HL-60/S4 (cell line): ENCODE measurements at regions not wholly inside any gene's neighbourhood (a gene's known extent, or its start where the extent isn't known, plus 50 kb on each side); places are given as distances from the start of the nearest gene placed in this dataset.

Source experiments
- in situ Hi-C: fragments of 300-500 bp; cut with MboI; formaldehyde crosslinking; loops from 2 replicates; pipeline ENCODE4 v1.14.3; 2022; ENCODE audit warnings: low sequenced_read_pairs

- in situ Hi-C loops = no loop called here
Measured at GRCh38 chr21:16605597-16605996, 875.8 kb downstream of the USP25 start.

DNA sequence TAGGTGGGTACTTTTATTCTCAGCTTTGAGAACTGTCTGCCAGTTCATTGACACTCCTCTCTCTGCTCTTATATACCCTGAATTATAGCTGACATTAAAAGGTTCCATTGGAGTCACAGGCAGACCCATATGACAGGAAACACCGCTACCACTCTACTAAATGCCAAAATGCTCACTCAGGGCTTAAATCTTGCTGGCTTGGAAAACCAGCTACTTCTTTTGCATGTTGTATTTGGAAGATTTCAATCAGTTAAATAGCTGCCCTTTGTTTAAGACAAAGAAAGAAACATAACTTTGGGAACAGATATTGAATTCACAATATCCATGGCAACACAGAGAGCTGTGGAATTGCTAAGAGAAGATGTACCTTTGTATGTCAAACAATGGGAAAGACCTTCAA, 876.5 kb downstream of the USP25 start:
- in situ Hi-C loops = no loop called here

DNA sequence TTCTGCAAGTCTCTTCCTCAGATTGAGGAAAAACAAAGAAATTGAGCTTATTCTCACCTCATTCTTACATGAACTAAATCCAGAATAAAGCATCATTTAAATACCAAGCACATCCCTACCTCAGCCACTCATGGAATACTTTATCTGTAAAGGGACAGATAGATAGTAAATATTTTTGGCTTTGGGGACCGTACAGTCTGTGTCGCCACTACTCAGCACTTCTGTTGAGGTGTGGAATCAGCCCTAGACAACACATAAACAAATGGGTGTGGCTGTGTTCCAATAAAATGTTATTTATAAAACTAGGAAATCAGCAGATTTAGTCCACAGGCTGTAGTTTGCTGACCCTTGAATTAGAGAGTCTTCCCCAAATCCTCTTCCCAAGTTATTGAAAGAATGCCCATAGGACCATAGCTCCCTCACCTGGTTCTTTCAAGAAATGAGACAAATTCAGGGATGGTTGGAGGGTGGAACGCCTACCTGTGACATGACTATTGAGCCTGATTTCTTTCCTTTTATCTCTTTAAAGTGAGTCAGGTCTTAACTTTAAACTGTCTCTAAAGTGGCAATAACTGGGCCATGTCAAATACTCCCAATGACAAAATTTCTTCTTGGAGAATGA, 878.5 kb downstream of the USP25 start:
- in situ Hi-C loops = no loop called here

DNA sequence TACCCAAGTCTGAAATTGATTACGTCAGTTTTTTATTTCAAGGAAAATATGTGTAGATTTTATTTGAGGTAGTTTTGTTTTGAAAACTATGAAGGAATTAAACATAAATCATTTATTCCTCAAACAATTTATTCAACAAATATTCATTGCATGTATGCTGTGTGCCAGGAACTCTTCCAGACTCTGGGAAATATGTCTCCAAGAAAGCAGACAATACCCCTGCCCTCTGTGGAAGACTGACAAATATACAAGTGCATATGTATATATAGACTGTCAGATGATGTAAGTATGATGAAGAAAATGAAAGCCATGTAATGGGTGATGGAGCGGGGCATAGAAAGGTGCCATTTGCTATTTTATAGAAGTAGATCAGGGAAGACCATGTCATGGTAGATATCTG, 889.5 kb downstream of the USP25 start:
- in situ Hi-C loops = no loop called here

DNA sequence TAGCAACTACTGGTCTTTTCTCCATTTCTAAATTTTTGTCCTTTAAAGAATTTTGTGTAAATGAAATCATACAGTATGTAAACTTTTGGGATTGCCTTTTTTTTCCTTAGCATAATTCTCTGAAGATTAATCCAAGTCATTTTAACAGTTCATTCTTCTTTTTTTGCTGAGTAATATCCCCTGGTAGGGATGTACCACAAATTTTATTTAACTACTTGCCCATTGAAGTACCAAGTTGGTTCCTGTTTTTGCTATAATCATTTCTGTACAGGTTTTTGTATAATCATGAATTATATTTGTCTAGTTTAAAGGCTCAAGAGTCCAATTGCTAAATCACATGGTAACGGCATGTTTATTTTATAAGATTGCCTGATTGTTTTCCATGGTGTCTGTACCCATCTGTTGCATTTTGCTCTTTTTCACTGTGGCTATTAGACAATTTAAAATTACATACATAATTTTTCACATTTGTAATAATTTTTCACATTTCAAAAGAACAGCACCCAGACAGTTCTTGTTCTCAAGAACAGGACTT, 891.1 kb downstream of the USP25 start:
- in situ Hi-C loops = no loop called here

DNA sequence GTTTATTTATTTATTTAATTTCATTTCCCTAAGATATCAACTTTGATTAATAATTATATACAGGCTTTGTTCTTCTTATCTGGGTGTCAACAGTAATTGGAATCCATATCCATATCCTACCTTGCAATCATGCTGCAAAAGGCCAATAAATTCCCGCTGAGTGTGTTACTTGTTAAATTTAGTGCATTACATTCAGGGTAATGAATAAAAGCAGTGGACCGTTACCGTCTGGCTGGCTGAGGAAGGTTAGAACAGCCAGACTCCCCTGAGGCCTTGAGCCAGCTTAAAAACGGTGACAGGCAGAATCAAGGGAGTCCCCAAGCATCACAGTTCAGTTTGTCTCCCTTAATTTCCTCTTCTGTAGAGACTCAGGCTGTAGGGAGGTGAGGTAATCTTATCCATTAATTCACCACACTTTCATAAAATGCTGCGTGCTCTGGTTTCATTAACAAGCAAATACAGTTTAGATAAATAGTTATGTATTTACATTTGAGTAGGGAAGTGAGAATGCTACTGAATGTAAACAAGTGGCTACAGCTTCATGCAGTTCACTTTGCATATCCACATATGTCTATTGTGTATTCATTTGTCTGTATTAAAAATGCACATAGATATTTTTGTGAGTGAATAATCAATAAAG, 888.2 kb upstream of the CXADR start:
- in situ Hi-C loops = no loop called here

DNA sequence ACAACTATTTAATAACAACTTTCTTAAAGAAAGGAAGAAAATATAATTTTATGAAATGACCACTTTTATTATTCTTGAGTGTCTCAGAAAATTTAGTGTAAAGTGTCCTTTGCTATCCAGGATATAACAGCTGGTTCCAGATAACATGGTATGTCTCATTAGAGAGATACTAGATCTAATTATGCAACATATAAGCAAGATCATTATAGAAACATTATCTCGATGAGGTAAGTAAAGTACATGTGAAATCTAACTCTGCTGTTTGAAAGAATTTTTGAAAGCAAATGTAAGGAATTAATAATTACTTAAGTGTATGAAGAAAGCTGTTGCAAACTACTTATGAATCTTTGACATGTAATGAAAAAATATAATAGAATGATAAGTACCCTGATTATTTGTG, 887.4 kb upstream of the CXADR start:
- in situ Hi-C loops = no loop called here

DNA sequence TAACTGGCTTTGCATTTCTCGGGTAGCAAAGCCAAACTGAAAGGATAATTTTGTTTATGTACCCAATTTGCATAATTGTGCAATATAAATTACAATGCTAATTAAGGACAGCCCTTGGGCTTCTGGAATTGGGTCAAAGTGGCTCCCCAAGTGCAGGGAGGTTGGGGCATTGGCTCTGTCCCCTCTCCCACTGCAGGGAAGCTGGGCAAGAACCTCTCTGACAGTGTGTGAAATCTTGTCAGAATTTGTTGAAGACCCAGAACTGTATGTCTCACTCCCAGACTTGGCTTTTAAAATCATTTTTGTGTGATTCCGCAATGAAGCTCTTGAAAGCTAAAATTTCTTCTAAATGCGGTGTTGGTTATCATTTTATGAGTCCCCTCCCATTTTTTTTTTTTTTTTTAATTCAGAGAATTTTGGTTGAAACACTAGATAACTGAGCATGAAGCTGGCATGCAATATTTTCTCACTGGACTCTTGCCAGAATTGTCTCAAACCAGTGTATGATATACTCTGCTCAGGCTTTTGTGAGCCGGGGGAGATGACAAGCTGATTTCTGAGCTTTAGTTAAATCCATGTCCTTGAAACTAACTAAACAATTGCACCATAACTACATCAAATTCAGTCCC, 878.9 kb upstream of the CXADR start:
- in situ Hi-C loops = no loop called here

- in situ Hi-C loops = no loop called here
Measured at GRCh38 chr21:16634515-16634914, 878.3 kb upstream of the CXADR start.

GRCh38 chr21:16640297-16641027, 872.4 kb upstream of the CXADR start:
- in situ Hi-C loops = no loop called here

GRCh38 chr21:16642353-16642752, 870.5 kb upstream of the CXADR start:
- in situ Hi-C loops = no loop called here

DNA sequence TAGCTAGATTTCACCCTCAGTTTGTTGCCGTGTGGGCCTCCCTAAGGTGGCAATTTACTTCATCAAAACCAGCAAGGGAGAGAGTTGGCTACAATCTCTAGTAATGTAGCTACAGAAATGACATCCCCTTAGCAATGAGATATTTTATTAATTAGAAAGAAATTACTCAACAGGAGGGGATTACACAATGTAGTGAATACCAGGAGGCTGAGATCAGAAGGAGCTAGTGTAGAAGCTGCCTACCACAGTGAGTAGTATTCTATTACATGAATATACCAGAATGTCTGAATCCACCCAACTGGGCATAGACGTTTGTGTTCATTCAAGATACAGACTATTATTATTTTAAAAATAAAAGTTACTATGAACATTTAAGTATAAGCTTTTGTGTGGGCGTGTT, 868.2 kb upstream of the CXADR start:
- in situ Hi-C loops = no loop called here

- in situ Hi-C loops = no loop called here
Measured at GRCh38 chr21:16650714-16651366, 862.0 kb upstream of the CXADR start.

DNA sequence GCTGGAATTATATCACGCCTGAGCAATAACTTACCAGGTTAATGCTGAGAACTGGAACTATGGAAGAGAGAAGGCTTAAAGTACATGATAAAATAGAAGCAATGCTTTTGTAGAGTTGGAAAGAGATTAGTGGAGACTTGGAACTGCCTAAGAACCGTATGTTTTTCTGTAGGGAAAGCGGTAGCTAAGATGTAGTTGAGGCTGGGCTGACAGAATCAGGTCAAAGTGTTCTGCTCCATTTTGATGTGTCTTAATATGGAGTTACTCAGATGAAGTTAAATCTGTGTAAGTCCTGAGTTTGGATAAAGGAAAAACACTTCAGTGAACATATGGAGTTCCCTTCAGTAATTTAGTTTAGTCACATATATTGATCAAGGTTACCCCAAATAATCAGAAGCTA, 860.9 kb upstream of the CXADR start:
- in situ Hi-C loops = no loop called here

- in situ Hi-C loops = no loop called here
Measured at GRCh38 chr21:16663436-16663835, 849.4 kb upstream of the CXADR start.

GRCh38 chr21:16667395-16667794, 845.4 kb upstream of the CXADR start:
- in situ Hi-C loops = no loop called here

- in situ Hi-C loops = no loop called here
Measured at GRCh38 chr21:16674949-16675348, 837.9 kb upstream of the CXADR start.

DNA sequence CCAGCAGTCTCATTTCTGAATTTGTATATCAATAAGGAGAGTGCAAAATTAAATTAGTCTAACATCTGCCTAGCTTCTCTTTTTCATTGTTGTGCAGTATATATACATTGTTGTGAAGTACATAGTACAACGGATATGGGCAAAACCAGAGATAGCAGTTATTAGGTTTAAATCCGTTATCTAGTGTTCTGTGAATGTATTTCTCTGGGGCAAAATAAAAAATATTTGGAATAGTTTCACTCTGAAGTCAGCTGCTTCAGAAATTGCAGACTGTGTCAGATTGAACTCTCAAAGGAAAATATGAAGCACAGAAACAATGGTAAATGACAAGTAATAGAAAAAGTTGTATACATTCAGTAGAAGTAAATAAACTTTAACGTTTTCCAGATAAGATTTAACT, 836.5 kb upstream of the CXADR start:
- in situ Hi-C loops = no loop called here

DNA sequence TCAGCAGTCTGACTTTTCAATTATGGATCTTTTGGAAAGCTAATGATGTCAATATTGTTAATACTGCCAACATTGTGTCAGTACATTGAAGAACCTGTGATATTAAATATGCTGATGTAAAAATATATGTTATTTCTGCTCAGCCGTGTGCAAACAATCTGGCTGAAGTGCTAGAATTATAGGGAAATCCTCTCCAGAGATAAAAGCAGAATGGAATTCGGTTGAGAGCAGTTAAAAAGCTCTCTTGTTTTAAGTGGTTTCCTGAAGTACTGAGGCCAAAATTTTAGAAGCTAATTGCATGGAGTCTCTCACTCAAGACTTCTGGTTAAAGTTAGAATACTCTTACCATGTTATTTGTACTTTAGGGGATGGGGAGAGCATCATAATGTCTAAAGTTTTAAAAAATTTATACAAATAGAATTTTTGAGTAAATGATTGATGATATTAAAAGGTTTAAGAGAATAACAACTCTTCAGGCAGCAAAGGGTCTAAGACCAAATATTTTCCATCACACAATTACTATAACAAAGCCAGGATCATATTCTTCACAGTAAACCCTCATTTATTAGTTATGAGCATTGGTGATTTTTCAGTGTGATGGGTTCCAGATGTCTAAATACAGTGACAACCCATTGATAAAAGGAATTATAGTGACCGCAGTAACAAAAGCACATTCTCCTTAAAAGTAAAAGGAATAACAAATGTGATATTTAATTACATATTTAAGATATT, 834.2 kb upstream of the CXADR start:
- in situ Hi-C loops = no loop called here

DNA sequence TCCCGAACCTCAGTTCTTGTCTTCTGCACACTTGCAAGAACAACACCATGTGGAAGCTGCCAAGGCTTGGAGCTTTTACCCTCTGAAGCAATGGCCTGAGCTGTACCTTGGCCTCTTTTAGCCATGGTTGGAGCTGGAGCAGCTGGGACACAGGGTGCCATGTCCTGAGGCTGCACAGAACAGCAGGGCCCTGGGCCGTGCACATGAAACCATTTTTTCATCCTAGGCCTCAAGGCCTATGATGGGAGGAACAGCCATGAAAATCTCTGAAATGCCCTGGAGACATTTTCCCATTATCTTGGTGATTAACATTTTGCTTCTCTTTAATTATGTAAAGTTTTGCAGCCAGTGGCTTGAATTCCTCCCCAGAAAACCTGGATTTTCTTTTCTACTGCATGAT, 817.8 kb upstream of the CXADR start:
- in situ Hi-C loops = no loop called here
